Left ventricle myocardium inferior (tissue), 1 donor: ENCODE measurements at regions not wholly inside any gene's neighbourhood (a gene's known extent, or its start where the extent isn't known, plus 50 kb on each side); places are given as distances from the start of the nearest gene placed in this dataset.

Experiments
- DNase-seq: peaks from one replicate; pipeline ENCODE4 v3.0.0-alpha.2; 2020
- H3K27ac ChIP-seq: fragments of 200-600 bp; replicated peaks from 2 replicates; pipeline ENCODE4 v1.8.0; 2021
- H3K27me3 ChIP-seq: fragments of 200-600 bp; 2 replicates; pipeline ENCODE4 v1.8.0; 2021; ENCODE audit warnings: low read depth
- H3K36me3 ChIP-seq: fragments of 200-600 bp; 2 replicates; pipeline ENCODE4 v1.8.0; 2021
- H3K4me1 ChIP-seq: fragments of 200-600 bp; 2 replicates; pipeline ENCODE4 v1.8.0; 2021
- H3K4me3 ChIP-seq: fragments of 200-600 bp; 2 replicates; pipeline ENCODE4 v1.8.0; 2021; ENCODE audit warnings: mild to moderate bottlenecking, moderate library complexity
- H3K9me3 ChIP-seq: fragments of 200-600 bp; replicated peaks from 2 replicates; pipeline ENCODE4 v1.8.0; 2021
- CTCF ChIP-seq: fragments of 200-600 bp; IDR thresholded peaks from 2 replicates; pipeline ENCODE4 v1.8.0; 2021; ENCODE audit warnings: antibody characterized with exemption, mild to moderate bottlenecking, borderline replicate concordance
- intact Hi-C: fragments of 100-400 bp; cut with micrococcal nuclease; formaldehyde crosslinking; loops from one replicate; pipeline ENCODE4 v1.11.0; 2022
- donor health status: DM: no; HTN: yes; CAD: no; lungs with severe emphysema.

- DNase-seq = no peak
Observed at GRCh38 chr20:53891306-53891894, 179.0 kb downstream of the BCAS1 start.

GRCh38 chr20:53890443-53891305, 179.7 kb downstream of the BCAS1 start:
- no peak overlapping the region for H3K27ac ChIP-seq
- no peak for TF ChIP-seq CTCF
- H3K4me3 ChIP-seq = no peak overlapping the region
- H3K27me3 ChIP-seq = no peaks in the 10 kb centered on the region
- intact Hi-C loops = no loop called here
- H3K36me3 ChIP-seq = no peaks in the 10 kb centered on the region
- H3K4me1 ChIP-seq = no peaks in the 10 kb centered on the region
- peaks cover 8% of the 10 kb centered on the region for H3K9me3 ChIP-seq
- DNase-seq = no peak

More at GRCh38 chr20:53891306-53891894, 179.0 kb downstream of the BCAS1 start:
- Histone ChIP-seq H3K27me3 (no peaks in the 10 kb centered on the region), H3K4me1 (no peaks in the 10 kb centered on the region), H3K4me3 (no peak overlapping the region), H3K36me3 (no peaks in the 10 kb centered on the region), H3K27ac (no peak overlapping the region), H3K9me3 (peaks cover 8% of the 10 kb centered on the region)
- TF ChIP-seq CTCF = no peak
- intact Hi-C loops = no loop called here

GRCh38 chr20:53889411-53890148, 180.8 kb downstream of the BCAS1 start:
- no peak for DNase-seq
- intact Hi-C loops = no loop called here

GRCh38 chr20:53888951-53889350, 181.4 kb downstream of the BCAS1 start:
- intact Hi-C loops = no loop called here
- TF ChIP-seq CTCF = no peak
- Histone ChIP-seq H3K27ac (no peak overlapping the region), H3K4me3 (no peak overlapping the region), H3K9me3 (peaks cover 8% of the 10 kb centered on the region), H3K27me3 (no peaks in the 10 kb centered on the region), H3K36me3 (no peaks in the 10 kb centered on the region), H3K4me1 (no peaks in the 10 kb centered on the region)
- DNase-seq = no peak

More at GRCh38 chr20:53889411-53890148, 180.8 kb downstream of the BCAS1 start:
- TF ChIP-seq CTCF = no peak
- Histone ChIP-seq H3K4me1 (no peaks in the 10 kb centered on the region), H3K27ac (no peak overlapping the region), H3K36me3 (no peaks in the 10 kb centered on the region), H3K27me3 (no peaks in the 10 kb centered on the region), H3K4me3 (no peak overlapping the region), H3K9me3 (peaks cover 8% of the 10 kb centered on the region)

GRCh38 chr20:53888510-53888909, 181.9 kb downstream of the BCAS1 start:
- H3K4me1 ChIP-seq = no peaks in the 10 kb centered on the region
- H3K36me3 ChIP-seq = no peaks in the 10 kb centered on the region
- H3K27me3 ChIP-seq = no peaks in the 10 kb centered on the region
- intact Hi-C loops = no loop called here
- TF ChIP-seq CTCF = no peak
- H3K4me3 ChIP-seq = no peak overlapping the region
- no peak overlapping the region for H3K27ac ChIP-seq
- H3K9me3 ChIP-seq = peaks cover 8% of the 10 kb centered on the region
- no peak for DNase-seq
